GM21367 (cell line): ENCODE measurements at regions not wholly inside any gene's neighbourhood (a gene's known extent, or its start where the extent isn't known, plus 50 kb on each side); places are given as distances from the start of the nearest gene placed in this dataset.
"Not testable (repeated sequence)": the region's sequence is repeated elsewhere in the genome, so short reads cannot be mapped to it uniquely, and the experiment has no call there.

ENCODE experiments used
- ATAC-seq: cut with Tn5 transposase; IDR thresholded peaks from one replicate; pipeline ENCODE4 v1.9.1; 2021; ENCODE audit not compliant: unreplicated experiment

GRCh38 chr14:44388306-44388705 lies 118.8 kb downstream of the FSCB start:
- no peak for ATAC-seq

GRCh38 chr14:44385906-44386305 lies 121.2 kb downstream of the FSCB start:
- ATAC-seq: no peak

- not testable (repeated sequence) for ATAC-seq
These were observed 121.8 kb downstream of the FSCB start for GRCh38 chr14:44385296-44385695.

- ATAC-seq: not testable (repeated sequence)
These were observed 122.3 kb downstream of the FSCB start for GRCh38 chr14:44384601-44385293.

DNA sequence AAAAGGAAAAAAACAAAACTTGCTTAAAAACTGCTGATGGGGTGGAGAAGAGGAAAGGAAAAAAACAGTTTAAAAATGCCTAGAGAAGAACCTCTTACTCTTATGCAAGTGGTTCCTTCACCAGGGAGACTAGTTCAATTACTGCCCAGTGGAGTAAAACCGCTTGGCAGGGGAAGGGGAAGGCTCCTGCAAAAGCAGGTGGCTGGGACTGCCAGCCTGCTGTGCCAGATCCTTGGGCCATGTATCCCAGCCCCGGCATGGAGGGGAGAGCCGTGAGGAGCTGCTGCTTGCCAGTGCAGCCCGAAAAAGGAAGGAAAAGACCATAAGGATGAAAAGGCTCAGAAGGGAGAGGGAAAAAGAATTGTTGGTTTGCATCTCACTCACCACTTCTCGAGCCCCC lies 123.0 kb downstream of the FSCB start:
- ATAC-seq: no peak

- no peak for ATAC-seq
These were observed 123.4 kb downstream of the FSCB start for GRCh38 chr14:44383636-44384035.

DNA sequence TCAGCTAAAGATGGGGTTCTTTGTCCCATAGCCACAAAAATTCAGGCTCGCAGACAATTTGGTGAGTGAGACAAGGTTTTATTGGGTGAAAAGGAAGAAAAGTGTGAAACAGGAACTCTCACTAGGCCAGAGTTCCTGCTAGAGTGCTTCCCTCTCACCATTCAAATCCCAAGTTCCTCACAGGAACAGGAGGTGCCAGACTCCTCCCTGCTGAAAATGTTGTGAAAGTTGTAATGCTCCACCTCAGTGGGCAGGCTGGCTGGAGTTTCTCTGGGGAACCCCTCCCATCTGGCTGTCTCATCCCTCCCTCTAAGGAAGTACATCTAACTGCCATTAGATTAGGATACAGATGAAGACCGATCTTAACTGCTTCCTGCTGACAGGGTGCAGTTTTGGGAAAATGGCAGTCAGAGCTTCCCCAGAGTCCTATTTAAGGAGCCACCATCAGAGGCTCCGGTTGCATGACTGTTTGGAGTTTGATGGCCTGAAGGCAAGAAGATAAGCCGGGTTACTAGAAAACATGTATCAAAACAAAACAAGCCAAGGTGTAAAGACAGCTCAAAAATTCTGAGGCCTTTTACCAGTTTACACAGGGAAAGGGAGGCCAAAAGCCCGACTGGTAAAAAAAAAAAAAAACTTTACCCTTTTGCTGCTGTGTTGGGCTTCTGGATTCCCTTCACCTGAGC lies 127.6 kb downstream of the FSCB start:
- no peak for ATAC-seq

- ATAC-seq: no peak
These were observed 132.2 kb downstream of the FSCB start for GRCh38 chr14:44374906-44375305.

DNA sequence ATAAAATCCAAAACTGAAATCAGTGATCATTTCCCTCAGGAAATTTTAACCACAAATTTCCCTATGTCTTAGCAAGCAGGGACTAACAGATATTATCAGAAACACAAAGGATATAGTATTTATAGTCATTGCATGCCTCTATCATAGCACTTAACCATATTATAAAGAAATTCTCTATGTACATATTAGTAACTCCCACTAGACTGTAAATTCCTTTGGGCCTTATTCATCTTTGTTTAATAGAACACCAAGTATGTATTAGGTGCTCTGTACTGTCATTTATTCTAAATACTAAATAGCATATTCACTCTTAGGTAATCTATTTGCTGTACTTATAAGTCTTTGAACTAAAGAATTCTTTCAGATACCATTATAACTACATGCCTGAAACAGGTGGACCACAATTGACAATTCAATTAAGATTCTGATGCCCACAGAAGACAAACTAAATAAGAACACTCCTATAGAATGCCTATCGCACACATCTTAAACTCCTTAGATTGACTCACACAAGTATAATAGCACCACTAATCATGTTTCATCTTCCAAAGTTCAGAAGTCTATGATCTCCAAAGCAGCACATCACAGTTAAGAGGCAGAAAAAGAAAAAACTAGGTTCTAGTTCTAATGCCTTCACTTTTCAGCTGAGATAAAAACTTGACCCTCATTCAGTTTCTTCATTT lies 134.1 kb downstream of the FSCB start:
- no peak for ATAC-seq

DNA sequence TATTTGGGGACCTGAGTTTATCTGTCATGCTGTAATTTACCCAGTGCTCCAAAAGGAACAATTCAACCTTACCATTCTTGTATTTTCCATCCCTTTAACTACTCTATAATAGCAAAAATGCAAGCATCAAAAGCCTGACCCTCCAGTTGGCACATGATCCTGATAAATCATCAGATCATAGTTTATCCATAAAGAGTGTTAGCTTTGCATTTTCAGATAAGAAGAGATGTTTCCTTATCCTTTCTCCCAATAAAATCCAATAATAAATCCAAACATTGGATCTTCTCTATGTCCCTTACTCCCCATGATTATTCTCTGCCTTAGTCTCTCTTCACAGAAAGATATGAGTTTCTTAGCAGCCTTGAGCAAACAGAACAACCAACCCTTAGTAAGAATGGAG lies 134.9 kb downstream of the FSCB start:
- no peak for ATAC-seq

GRCh38 chr14:44370727-44371126 lies 136.4 kb downstream of the FSCB start:
- no peak for ATAC-seq

GRCh38 chr14:44369401-44370123 lies 137.5 kb downstream of the FSCB start:
- ATAC-seq: no peak

GRCh38 chr14:44361083-44361482 lies 146.0 kb downstream of the FSCB start:
- ATAC-seq: no peak

- ATAC-seq: no peak
These were observed 153.3 kb downstream of the FSCB start for GRCh38 chr14:44353805-44354204.

DNA sequence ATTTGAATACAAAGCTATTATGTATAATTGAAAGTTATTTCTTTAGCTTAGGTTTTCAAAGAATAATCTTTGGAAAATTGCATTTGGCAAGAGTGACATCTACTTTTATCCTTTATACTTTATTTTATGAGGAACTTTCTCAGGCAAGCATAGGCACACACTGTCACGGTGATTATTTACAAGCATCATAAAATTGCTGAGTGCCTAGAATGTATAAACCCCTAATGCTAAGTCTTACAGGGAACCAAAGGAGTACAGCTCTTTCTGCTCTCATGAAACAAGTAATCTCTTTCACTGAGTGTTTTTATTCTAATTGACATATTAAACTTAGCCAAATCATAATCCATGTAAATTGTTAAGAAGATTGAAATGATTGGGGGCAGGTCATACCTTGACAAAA lies 154.9 kb downstream of the FSCB start:
- no peak for ATAC-seq

- ATAC-seq: no peak
These were observed 159.8 kb downstream of the FSCB start for GRCh38 chr14:44347316-44347715.

GRCh38 chr14:44341116-44341515 lies 166.0 kb downstream of the FSCB start:
- ATAC-seq: no peak

DNA sequence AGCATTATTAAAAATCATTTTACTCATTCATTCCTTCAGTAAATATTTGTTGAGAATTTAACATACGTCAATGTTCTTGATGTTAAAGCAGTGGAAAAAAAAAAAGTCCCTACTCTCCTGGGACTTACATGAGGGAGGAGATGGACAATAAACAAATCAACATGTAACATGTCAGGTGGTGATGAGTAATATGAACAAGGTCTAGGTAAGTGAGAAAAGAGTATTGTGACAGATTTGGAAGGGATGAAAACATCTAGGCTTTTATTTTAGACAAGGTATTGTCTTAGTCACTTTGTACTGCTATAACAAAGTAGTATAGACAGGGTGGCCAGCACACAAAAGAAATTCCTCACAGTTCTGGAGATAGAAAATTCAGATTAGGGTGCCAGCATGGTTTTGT lies 167.2 kb downstream of the FSCB start:
- ATAC-seq: no peak

GRCh38 chr14:44339231-44339630 lies 167.9 kb downstream of the FSCB start:
- ATAC-seq: no peak

DNA sequence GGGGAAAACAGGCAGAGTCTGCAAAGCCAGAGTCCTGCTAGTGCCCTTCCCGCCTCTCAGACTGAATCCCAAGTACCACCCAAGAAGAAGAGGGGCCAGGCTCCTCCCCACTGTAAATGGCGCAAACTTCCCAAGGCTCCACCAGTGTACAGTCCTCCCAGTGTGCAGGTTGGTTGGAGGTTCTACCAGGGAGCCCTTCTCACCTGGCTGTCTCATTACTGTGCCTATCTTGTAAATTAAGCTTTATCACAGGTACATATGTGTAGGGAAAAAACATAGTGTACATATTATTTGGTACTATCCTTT lies 189.7 kb downstream of the FSCB start:
- no peak for ATAC-seq

- ATAC-seq: no peak
These were observed 190.2 kb downstream of the FSCB start for GRCh38 chr14:44316647-44317440.
